GM10266 (cell line): ENCODE measurements at regions not wholly inside any gene's neighbourhood (a gene's known extent, or its start where the extent isn't known, plus 50 kb on each side); places are given as distances from the start of the nearest gene placed in this dataset.

Experiments
- DNase-seq: peaks from one replicate; pipeline ENCODE4 v3.0.0; 2012; ENCODE audit errors: extremely low spot score
- TF ChIP-seq, protein P1 (sequence below): IDR thresholded peaks from 2 replicates; pipeline ENCODE4 v1.5.1; 2012; ENCODE audit warnings: mild to moderate bottlenecking, low read depth; ENCODE audit not compliant: control insufficient read depth, insufficient read depth; ENCODE audit errors: missing control alignments

DNA sequence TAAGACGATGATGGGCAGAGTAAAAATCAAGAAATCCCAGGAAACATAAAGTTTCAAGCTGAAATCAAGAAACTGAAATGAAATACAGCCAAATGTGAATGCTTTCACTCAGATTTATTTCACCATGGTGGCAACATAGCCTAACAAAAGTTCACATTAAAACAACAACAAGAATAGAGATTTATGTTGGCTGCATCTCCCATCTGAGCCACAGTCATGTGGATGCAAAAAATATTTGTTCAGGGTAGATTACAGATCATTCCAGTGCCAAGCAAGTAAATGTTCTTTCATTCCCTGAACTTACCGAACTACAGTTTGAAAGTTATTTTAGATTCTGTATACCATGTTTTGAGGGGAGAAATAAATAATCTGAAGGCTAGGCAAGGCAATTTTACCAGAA lies 159.9 kb upstream of the TMTC1 start:
- TF ChIP-seq, protein P1, sequence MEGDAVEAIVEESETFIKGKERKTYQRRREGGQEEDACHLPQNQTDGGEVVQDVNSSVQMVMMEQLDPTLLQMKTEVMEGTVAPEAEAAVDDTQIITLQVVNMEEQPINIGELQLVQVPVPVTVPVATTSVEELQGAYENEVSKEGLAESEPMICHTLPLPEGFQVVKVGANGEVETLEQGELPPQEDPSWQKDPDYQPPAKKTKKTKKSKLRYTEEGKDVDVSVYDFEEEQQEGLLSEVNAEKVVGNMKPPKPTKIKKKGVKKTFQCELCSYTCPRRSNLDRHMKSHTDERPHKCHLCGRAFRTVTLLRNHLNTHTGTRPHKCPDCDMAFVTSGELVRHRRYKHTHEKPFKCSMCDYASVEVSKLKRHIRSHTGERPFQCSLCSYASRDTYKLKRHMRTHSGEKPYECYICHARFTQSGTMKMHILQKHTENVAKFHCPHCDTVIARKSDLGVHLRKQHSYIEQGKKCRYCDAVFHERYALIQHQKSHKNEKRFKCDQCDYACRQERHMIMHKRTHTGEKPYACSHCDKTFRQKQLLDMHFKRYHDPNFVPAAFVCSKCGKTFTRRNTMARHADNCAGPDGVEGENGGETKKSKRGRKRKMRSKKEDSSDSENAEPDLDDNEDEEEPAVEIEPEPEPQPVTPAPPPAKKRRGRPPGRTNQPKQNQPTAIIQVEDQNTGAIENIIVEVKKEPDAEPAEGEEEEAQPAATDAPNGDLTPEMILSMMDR = no peak
- DNase-seq = no peak

GRCh38 chr12:29940811-29941210 lies 157.1 kb upstream of the TMTC1 start:
- no peak for DNase-seq
- TF ChIP-seq, protein P1 = no peak

- no peak for DNase-seq
- TF ChIP-seq, protein P1 = no peak
Observed at GRCh38 chr12:29930503-29930902, 146.8 kb upstream of the TMTC1 start.

DNA sequence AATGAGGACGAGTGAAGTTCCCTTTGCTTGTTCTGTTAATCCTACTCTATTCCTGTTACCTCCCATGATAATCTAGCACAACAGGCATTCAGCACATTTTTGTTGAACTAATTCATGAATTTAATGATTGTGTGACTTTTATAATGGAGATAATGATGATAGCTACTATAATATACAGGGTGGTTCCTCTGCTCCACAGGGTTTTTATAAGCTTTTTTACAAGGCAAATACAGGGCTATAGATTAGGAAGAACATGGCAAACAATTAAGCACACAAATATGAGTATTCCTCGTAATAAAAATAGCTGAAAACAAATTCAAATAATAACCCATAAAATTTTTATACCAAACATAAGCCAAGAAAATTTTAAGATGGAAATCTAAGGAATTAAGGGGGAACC lies 145.6 kb upstream of the TMTC1 start:
- DNase-seq = no peak
- TF ChIP-seq, protein P1 = no peak

DNA sequence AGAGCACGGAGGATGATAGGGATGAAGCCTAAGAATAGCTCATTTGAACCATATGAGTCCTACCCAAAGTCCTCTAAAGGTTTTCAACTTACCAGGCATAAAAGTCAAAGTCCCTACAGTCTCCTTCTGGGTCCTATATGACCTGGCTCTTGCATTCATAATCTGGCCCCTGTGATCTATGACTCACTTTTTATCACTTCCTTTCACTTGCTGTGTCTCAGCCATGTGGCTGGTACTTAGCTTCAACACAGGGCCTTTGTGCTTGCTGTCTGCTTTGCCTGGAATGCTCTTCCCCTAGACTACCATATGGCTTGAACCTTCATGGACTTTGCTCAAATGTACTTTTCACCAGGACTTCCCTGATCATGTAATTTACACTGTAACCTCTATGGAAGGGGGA lies 137.6 kb upstream of the TMTC1 start:
- TF ChIP-seq, protein P1 = no peak
- no peak for DNase-seq

DNA sequence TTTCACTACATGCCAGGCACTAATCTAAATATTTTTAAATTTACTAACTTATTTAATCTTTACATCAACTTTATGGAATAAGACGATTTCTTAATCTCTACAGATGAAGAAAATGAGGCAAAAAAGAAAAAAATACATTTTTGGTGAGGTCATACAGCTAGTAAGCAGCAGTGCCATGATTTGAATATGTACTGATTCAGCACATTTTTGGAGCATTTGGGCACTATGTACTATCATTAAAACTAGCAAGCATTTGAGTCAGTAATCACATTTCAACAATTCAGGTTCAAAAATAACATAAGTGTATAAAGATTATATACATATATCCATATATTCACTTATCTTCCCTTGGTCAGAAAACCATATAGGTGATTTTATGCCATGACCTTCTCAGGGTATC lies 124.4 kb upstream of the TMTC1 start:
- no peak for DNase-seq

GRCh38 chr12:29907461-29907860 lies 123.7 kb upstream of the TMTC1 start:
- DNase-seq = no peak
- TF ChIP-seq, protein P1 = no peak

More for the DNA sequence above, 124.4 kb upstream of the TMTC1 start:
- TF ChIP-seq, protein P1 = no peak
